MM.1S (cell line): ENCODE measurements at regions not wholly inside any gene's neighbourhood (a gene's known extent, or its start where the extent isn't known, plus 50 kb on each side); places are given as distances from the start of the nearest gene placed in this dataset.
"Not testable (repeated sequence)": the region's sequence is repeated elsewhere in the genome, so short reads cannot be mapped to it uniquely, and the experiment has no call there.

Experiments used
- DNase-seq: peaks from one replicate; pipeline ENCODE4 v3.0.0-alpha.2; 2015
- H2AFZ ChIP-seq: fragments of 300-600 bp; sonication (generic); 2 replicates; pipeline ENCODE4 v1.6.0; 2016; ENCODE audit warnings: antibody characterized with exemption, low read length
- H3F3A ChIP-seq: fragments of 300-600 bp; sonication (generic); 2 replicates; pipeline ENCODE4 v1.6.1; 2016; ENCODE audit warnings: mild to moderate bottlenecking, antibody characterized with exemption, low read length, moderate library complexity, mixed read lengths; ENCODE audit not compliant: insufficient read depth
- H3K27ac ChIP-seq: fragments of 300-600 bp; sonication (generic); 2 replicates; pipeline ENCODE4 v1.5.1; 2016; ENCODE audit warnings: mild to moderate bottlenecking, low read length
- H3K27me3 ChIP-seq: fragments of 300-600 bp; sonication (generic); replicated peaks from 2 replicates; pipeline ENCODE4 v1.6.0; 2016; ENCODE audit warnings: low read length; ENCODE audit not compliant: insufficient read depth
- H3K36me3 ChIP-seq: fragments of 300-600 bp; sonication (generic); replicated peaks from 2 replicates; pipeline ENCODE4 v1.6.1; 2016; ENCODE audit warnings: mild to moderate bottlenecking, low read length, mixed read lengths; ENCODE audit not compliant: insufficient read depth
- H3K4me1 ChIP-seq: fragments of 300-600 bp; sonication (generic); 2 replicates; pipeline ENCODE4 v1.6.1; 2016; ENCODE audit warnings: low read length, mixed read lengths
- H3K4me2 ChIP-seq: fragments of 300-600 bp; sonication (generic); 2 replicates; pipeline ENCODE4 v1.6.0; 2016; ENCODE audit warnings: low read depth, low read length
- H3K4me3 ChIP-seq: fragments of 300-600 bp; sonication (generic); 2 replicates; pipeline ENCODE4 v1.5.1; 2016; ENCODE audit warnings: low read length, mixed read lengths
- H3K79me2 ChIP-seq: fragments of 300-600 bp; sonication (generic); 2 replicates; pipeline ENCODE4 v1.6.1; 2016; ENCODE audit warnings: mixed run types, low read length, mixed read lengths
- H3K9ac ChIP-seq: fragments of 300-600 bp; sonication (generic); 2 replicates; pipeline ENCODE4 v1.6.1; 2016; ENCODE audit warnings: low read length, mixed read lengths
- H3K9me2 ChIP-seq: fragments of 300-600 bp; sonication (generic); replicated peaks from 2 replicates; pipeline ENCODE4 v1.6.1; 2016; ENCODE audit warnings: mild to moderate bottlenecking, low read length, mixed read lengths; ENCODE audit not compliant: insufficient read depth
- H3K9me3 ChIP-seq: fragments of 300-600 bp; sonication (generic); replicated peaks from 2 replicates; pipeline ENCODE4 v1.6.1; 2016; ENCODE audit warnings: mild to moderate bottlenecking, low read length, mixed read lengths; ENCODE audit not compliant: insufficient read depth
- H4K20me1 ChIP-seq: fragments of 300-600 bp; sonication (generic); 2 replicates; pipeline ENCODE4 v1.6.1; 2016; ENCODE audit warnings: mild to moderate bottlenecking, low read length, moderate library complexity, mixed read lengths; ENCODE audit not compliant: insufficient read depth
- EZH2 ChIP-seq: fragments of 300-600 bp; sonication (generic); optimal IDR thresholded peaks from 2 replicates; pipeline ENCODE3; 2017; ENCODE audit warnings: low read depth, mild to moderate bottlenecking, antibody characterized with exemption, low read length, mixed read lengths
- EZH2phosphoT487 ChIP-seq: fragments of 300-600 bp; sonication (generic); IDR thresholded peaks from 2 replicates; pipeline ENCODE4 v1.6.1; 2018; ENCODE audit warnings: antibody characterized with exemption, low read length
- TF ChIP-seq, protein P1 (sequence below): fragments of 300-600 bp; sonication (generic); IDR thresholded peaks from 2 replicates; pipeline ENCODE4 v1.5.1; 2016; ENCODE audit warnings: antibody characterized with exemption, low read length, mixed read lengths

- Histone ChIP-seq H3K9me2 (no peaks in the 10 kb centered on the region), H3K36me3 (no peaks in the 10 kb centered on the region), H2AFZ (no peak overlapping the region), H3K27ac (no peak overlapping the region), H3K27me3 (no peaks in the 10 kb centered on the region), H3K9me3 (no peaks in the 10 kb centered on the region), H3K9ac (no peak overlapping the region), H3K4me2 (no peak overlapping the region), H3K4me3 (no peak overlapping the region), H4K20me1 (no peaks in the 10 kb centered on the region), H3F3A (peaks cover 19% of the 10 kb centered on the region), H3K4me1 (peaks cover 60% of the 10 kb centered on the region), H3K79me2 (no peaks in the 10 kb centered on the region)
- no peak for TF ChIP-seq EZH2
- no peak for DNase-seq
These were observed 137.5 kb upstream of the SPRED1 start for GRCh38 chr15:38115121-38115520.

GRCh38 chr15:38117781-38118180, 134.9 kb upstream of the SPRED1 start:
- no peaks in the 10 kb centered on the region for H3K79me2 ChIP-seq
- no peak overlapping the region for H3K27ac ChIP-seq
- no peaks in the 10 kb centered on the region; the same call in 1 of the 2 replicates for H3K9me3 ChIP-seq
- H3K4me3 ChIP-seq, result no peak overlapping the region
- H3K27me3 ChIP-seq, result no peaks in the 10 kb centered on the region
- H2AFZ ChIP-seq, result no peak overlapping the region
- no peak for DNase-seq
- peaks cover 39% of the 10 kb centered on the region for H3K4me1 ChIP-seq
- TF ChIP-seq, protein P1, sequence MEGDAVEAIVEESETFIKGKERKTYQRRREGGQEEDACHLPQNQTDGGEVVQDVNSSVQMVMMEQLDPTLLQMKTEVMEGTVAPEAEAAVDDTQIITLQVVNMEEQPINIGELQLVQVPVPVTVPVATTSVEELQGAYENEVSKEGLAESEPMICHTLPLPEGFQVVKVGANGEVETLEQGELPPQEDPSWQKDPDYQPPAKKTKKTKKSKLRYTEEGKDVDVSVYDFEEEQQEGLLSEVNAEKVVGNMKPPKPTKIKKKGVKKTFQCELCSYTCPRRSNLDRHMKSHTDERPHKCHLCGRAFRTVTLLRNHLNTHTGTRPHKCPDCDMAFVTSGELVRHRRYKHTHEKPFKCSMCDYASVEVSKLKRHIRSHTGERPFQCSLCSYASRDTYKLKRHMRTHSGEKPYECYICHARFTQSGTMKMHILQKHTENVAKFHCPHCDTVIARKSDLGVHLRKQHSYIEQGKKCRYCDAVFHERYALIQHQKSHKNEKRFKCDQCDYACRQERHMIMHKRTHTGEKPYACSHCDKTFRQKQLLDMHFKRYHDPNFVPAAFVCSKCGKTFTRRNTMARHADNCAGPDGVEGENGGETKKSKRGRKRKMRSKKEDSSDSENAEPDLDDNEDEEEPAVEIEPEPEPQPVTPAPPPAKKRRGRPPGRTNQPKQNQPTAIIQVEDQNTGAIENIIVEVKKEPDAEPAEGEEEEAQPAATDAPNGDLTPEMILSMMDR, result no peak
- TF ChIP-seq EZH2phosphoT487 (no peak), EZH2 (no peak)
- no peak overlapping the region for H3K4me2 ChIP-seq
- no peaks in the 10 kb centered on the region for H3K36me3 ChIP-seq
- H4K20me1 ChIP-seq, result no peaks in the 10 kb centered on the region
- H3K9ac ChIP-seq, result no peak overlapping the region
- no peaks in the 10 kb centered on the region for H3F3A ChIP-seq
- no peaks in the 10 kb centered on the region for H3K9me2 ChIP-seq

DNA sequence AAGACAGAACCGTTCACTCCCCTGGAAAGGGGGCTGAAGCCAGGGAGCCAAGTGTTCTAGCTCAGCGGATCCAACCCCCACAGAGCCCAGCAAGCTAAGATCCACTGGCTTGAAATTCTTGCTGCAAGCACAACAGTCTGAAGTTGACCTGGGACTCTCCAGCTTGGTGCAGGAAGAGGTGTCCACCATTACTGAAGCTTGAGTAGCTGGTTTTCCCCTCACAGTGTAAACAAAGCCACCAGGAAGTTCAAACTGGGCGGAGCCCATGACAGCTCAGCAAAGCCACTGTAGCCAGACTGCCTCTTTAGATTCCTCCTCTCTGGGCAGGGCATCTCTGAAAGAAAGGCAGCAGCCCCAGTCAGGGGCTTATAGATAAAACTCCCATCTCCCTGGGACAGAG, 132.8 kb upstream of the SPRED1 start:
- not testable (repeated sequence) for H3K36me3 ChIP-seq, H3K79me2 ChIP-seq, H3K9me3 ChIP-seq, H3F3A ChIP-seq, H4K20me1 ChIP-seq, H3K9ac ChIP-seq, H3K27me3 ChIP-seq, H3K4me3 ChIP-seq, H3K9me2 ChIP-seq
- H3K4me1 ChIP-seq, result peaks cover 35% of the 10 kb centered on the region
- peak overlapping the region; percentile 16; the same call in 1 of the 2 replicates for H3K4me2 ChIP-seq
- DNase-seq, result peak; percentile 89
- 0 out of 2 replicates have a peak overlapping the region, but pooled peaks have one; percentile 17 for H2AFZ ChIP-seq
- H3K27ac ChIP-seq, result peak overlapping the region; percentile 53; the same call in 1 of the 2 replicates

DNA sequence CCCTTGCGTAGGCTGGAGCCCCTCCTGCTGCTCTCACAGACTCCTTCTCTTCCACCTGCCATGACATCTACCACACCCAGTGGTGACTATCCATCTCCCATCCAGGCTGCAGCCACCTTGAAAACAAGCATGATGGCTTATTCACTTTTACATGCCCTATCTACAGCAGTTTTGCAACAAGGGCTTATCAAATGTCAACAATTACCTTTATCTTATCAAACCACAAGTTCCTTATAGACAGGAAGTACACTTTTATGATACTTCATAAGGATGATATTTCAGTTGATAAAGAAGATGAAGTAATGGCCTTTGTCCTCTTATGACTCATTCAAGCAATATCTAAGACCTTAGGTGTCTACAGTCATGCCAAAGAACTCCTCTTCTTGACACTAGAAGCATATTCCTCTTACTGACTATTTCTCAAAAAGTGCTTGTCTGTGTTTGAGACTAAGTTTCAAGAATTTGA, 125.3 kb upstream of the SPRED1 start:
- Histone ChIP-seq H3K4me2 (no peak overlapping the region), H3K4me1 (peaks cover 29% of the 10 kb centered on the region), H3K4me3 (no peak overlapping the region), H3K9me3 (no peaks in the 10 kb centered on the region), H3K27me3 (no peaks in the 10 kb centered on the region), H2AFZ (no peak overlapping the region), H3K79me2 (no peaks in the 10 kb centered on the region), H3F3A (peaks cover 14% of the 10 kb centered on the region), H3K27ac (no peak overlapping the region), H4K20me1 (no peaks in the 10 kb centered on the region), H3K9me2 (no peaks in the 10 kb centered on the region), H3K36me3 (no peaks in the 10 kb centered on the region), H3K9ac (no peak overlapping the region)
- DNase-seq, result no peak
- TF ChIP-seq, protein P1, result no peak
- TF ChIP-seq EZH2phosphoT487 (no peak), EZH2 (no peak)
